ENCODE measurements at regions not wholly inside any gene's neighbourhood (a gene's known extent, or its start where the extent isn't known, plus 50 kb on each side); places are given as distances from the start of the nearest gene placed in this dataset.

GRCh38 chr7:28309704-28310459 is 102.4 kb upstream of the CREB5 start:
- TF ChIP-seq CTCF (IDR thresholded peaks at IDR 0.05; ENCODE audit: low read length) (no peak), EZH2 (IDR thresholded peaks at IDR 0.05; ENCODE audit: borderline replicate concordance, low read length) (no peak)
